ENCODE measurements at regions not wholly inside any gene's neighbourhood (a gene's known extent, or its start where the extent isn't known, plus 50 kb on each side); places are given as distances from the start of the nearest gene placed in this dataset.

GRCh38 chr1:4500441-4500840 is 154.0 kb upstream of the AJAP1 start:
- intact Hi-C loops (cut with DNase I) = no loop called here
- no peak for DNase-seq (ENCODE audit: low spot score)

GRCh38 chr1:4506591-4506990 is 147.8 kb upstream of the AJAP1 start:
- no peak for DNase-seq (ENCODE audit: low spot score)
- intact Hi-C loops (cut with DNase I) = no loop called here

- intact Hi-C loops (cut with DNase I) = no loop called here
- no peak for DNase-seq (ENCODE audit: low spot score)
Observed at GRCh38 chr1:4509206-4509605, 145.2 kb upstream of the AJAP1 start.

GRCh38 chr1:4510276-4510691 is 144.1 kb upstream of the AJAP1 start:
- DNase-seq (ENCODE audit: low spot score) = no peak
- intact Hi-C loops (cut with DNase I) = no loop called here

GRCh38 chr1:4511374-4511773 is 143.0 kb upstream of the AJAP1 start:
- no peak for DNase-seq (ENCODE audit: low spot score)
- intact Hi-C loops (cut with DNase I) = no loop called here

GRCh38 chr1:4512636-4513035 is 141.8 kb upstream of the AJAP1 start:
- intact Hi-C loops (cut with DNase I) = no loop called here
- peak; percentile 77 for DNase-seq (ENCODE audit: low spot score)

GRCh38 chr1:4513685-4514084 is 140.7 kb upstream of the AJAP1 start:
- no peak for DNase-seq (ENCODE audit: low spot score)
- intact Hi-C loops (cut with DNase I) = no loop called here

- no peak for DNase-seq (ENCODE audit: low spot score)
- intact Hi-C loops (cut with DNase I) = no loop called here
Observed at GRCh38 chr1:4515727-4516289, 138.6 kb upstream of the AJAP1 start.

GRCh38 chr1:4516596-4516995 is 137.8 kb upstream of the AJAP1 start:
- DNase-seq (ENCODE audit: low spot score) = no peak
- intact Hi-C loops (cut with DNase I) = no loop called here

GRCh38 chr1:4517186-4517954 is 137.0 kb upstream of the AJAP1 start:
- intact Hi-C loops (cut with DNase I) = no loop called here
- DNase-seq (ENCODE audit: low spot score) = no peak

GRCh38 chr1:4518621-4519020 is 135.8 kb upstream of the AJAP1 start:
- no peak for DNase-seq (ENCODE audit: low spot score)
- intact Hi-C loops (cut with DNase I) = no loop called here

GRCh38 chr1:4519954-4520353 is 134.5 kb upstream of the AJAP1 start:
- DNase-seq (ENCODE audit: low spot score) = no peak
- intact Hi-C loops (cut with DNase I) = no loop called here

GRCh38 chr1:4523551-4523950 is 130.9 kb upstream of the AJAP1 start:
- intact Hi-C loops (cut with DNase I) = no loop called here
- DNase-seq (ENCODE audit: low spot score) = no peak

- no peak for DNase-seq (ENCODE audit: low spot score)
- intact Hi-C loops (cut with DNase I) = no loop called here
Observed at GRCh38 chr1:4526747-4527146, 127.7 kb upstream of the AJAP1 start.

- intact Hi-C loops (cut with DNase I) = no loop called here
- no peak for DNase-seq (ENCODE audit: low spot score)
Observed at GRCh38 chr1:4527819-4528218, 126.6 kb upstream of the AJAP1 start.

GRCh38 chr1:4528590-4528989 is 125.8 kb upstream of the AJAP1 start:
- DNase-seq (ENCODE audit: low spot score) = no peak
- intact Hi-C loops (cut with DNase I) = no loop called here

- intact Hi-C loops (cut with DNase I) = no loop called here
Observed at GRCh38 chr1:4529446-4530165, 124.8 kb upstream of the AJAP1 start.

GRCh38 chr1:4530166-4530785 is 124.1 kb upstream of the AJAP1 start:
- no peak for DNase-seq (ENCODE audit: low spot score)
- intact Hi-C loops (cut with DNase I) = no loop called here

More at GRCh38 chr1:4529446-4530165, 124.8 kb upstream of the AJAP1 start:
- no peak for DNase-seq (ENCODE audit: low spot score)

- DNase-seq (ENCODE audit: low spot score) = no peak
- intact Hi-C loops (cut with DNase I) = no loop called here
Observed at GRCh38 chr1:4531842-4532241, 122.6 kb upstream of the AJAP1 start.

GRCh38 chr1:4532656-4533055 is 121.8 kb upstream of the AJAP1 start:
- intact Hi-C loops (cut with DNase I) = no loop called here
- DNase-seq (ENCODE audit: low spot score) = no peak

- no peak for DNase-seq (ENCODE audit: low spot score)
- intact Hi-C loops (cut with DNase I) = no loop called here
Observed at GRCh38 chr1:4546911-4547310, 107.5 kb upstream of the AJAP1 start.

All from cardiac septum (tissue), 1 donor.